Endothelial cell of umbilical vein (primary cell): ENCODE measurements at regions not wholly inside any gene's neighbourhood (a gene's known extent, or its start where the extent isn't known, plus 50 kb on each side); places are given as distances from the start of the nearest gene placed in this dataset.

Experiments
- BruUV-seq: library from RNA; stranded (reverse); fragments of 400-500 nt; replicated peaks from 2 replicates; lab custom pipeline; 2021; lab: Mats Ljungman, UMichigan
- CTCF ChIA-PET: fragments of 300-600, 350-600 bp; sonication (Branson Sonifier 250); formaldehyde crosslinking; loops from one replicate; lab custom pipeline; 2021; ENCODE audit warnings: antibody characterized with exemption, inconsistent platforms; lab: Charles Lee
- POLR2A ChIA-PET: fragments of 300-600, 350-600 bp; sonication (Branson Sonifier 250); formaldehyde crosslinking; loops from one replicate; lab custom pipeline; 2021; ENCODE audit warnings: antibody characterized with exemption, inconsistent platforms; lab: Charles Lee
- DNase-seq: peaks from one replicate; pipeline ENCODE4 v3.0.0-alpha.2; 2011; ENCODE audit warnings: low read depth, low spot score
- FAIRE-seq: peaks from 2 replicates; lab custom pipeline; 2011; peaks lifted over from hg19 to GRCh38; lab: Jason Lieb, UNC
- H2AFZ ChIP-seq: 2 replicates; pipeline ENCODE4 v1.6.0; 2012; ENCODE audit warnings: low read depth, low read length, control low read depth, inconsistent platforms
- H3K27ac ChIP-seq: 2 replicates; pipeline ENCODE4 v1.5.1; 2011; ENCODE audit warnings: low read depth, mild to moderate bottlenecking, control low read depth, low read length, moderate library complexity; ENCODE audit not compliant: insufficient read depth
- H3K27me3 ChIP-seq, 2 experiments: 2 replicates each; pipeline versions ENCODE4 v1.6.0 to v1.6.1; 2011; ENCODE audit warnings: low read length in 2 of 2, mixed read lengths in 1 of 2; ENCODE audit not compliant: control insufficient read depth in 2 of 2, insufficient read depth in 2 of 2
- H3K36me3 ChIP-seq, 2 experiments: 2 replicates in 1 of 2; 3 replicates in 1 of 2; pipeline ENCODE4 v1.5.1; 2011; ENCODE audit warnings: low read length in 2 of 2, mild to moderate bottlenecking in 1 of 2, moderate library complexity in 1 of 2; ENCODE audit not compliant: control insufficient read depth in 2 of 2, insufficient read depth in 2 of 2; ENCODE audit errors: extremely low read depth in 1 of 2
- H3K4me1 ChIP-seq: 3 replicates; pipeline ENCODE4 v1.5.1; 2011; ENCODE audit warnings: mild to moderate bottlenecking, low read length; ENCODE audit not compliant: control insufficient read depth, insufficient read depth; ENCODE audit errors: extremely low read depth
- H3K4me2 ChIP-seq: 2 replicates; pipeline ENCODE4 v1.6.1; 2011; ENCODE audit warnings: low read length, control low read depth, mixed read lengths; ENCODE audit not compliant: insufficient read depth
- H3K4me3 ChIP-seq, 3 experiments: fragments of 200-600 bp in 1 of 3; sonication (generic), shearing (Covaris generic) in 1 of 3; replicated peaks in 1 of 3; 2 replicates each; pipeline ENCODE4 v1.5.1; 2011 to 2016; ENCODE audit warnings: control low read depth in 3 of 3, low read length in 3 of 3, mild to moderate bottlenecking in 2 of 3, inconsistent platforms in 1 of 3, low read depth in 1 of 3, moderate library complexity in 1 of 3; ENCODE audit not compliant: insufficient read depth in 1 of 3
- H3K79me2 ChIP-seq: 2 replicates; pipeline ENCODE4 v1.6.0; 2012; ENCODE audit warnings: low read length, inconsistent platforms; ENCODE audit not compliant: control insufficient read depth, insufficient read depth
- H3K9ac ChIP-seq: replicated peaks from 2 replicates; pipeline ENCODE3; 2011; ENCODE audit warnings: low read length, control low read depth; ENCODE audit not compliant: insufficient read depth; ENCODE audit errors: extremely low read depth
- H3K9me1 ChIP-seq: replicated peaks from 3 replicates; pipeline ENCODE4 v1.6.0; 2011; ENCODE audit warnings: mild to moderate bottlenecking, low read length; ENCODE audit not compliant: control insufficient read depth, insufficient read depth; ENCODE audit errors: extremely low read depth
- H3K9me3 ChIP-seq: replicated peaks from 2 replicates; pipeline ENCODE4 v1.5.1; 2012; ENCODE audit warnings: low read length, inconsistent platforms; ENCODE audit not compliant: control insufficient read depth, insufficient read depth
- H4K20me1 ChIP-seq: replicated peaks from 2 replicates; pipeline ENCODE3; 2011; ENCODE audit warnings: mild to moderate bottlenecking, low read length; ENCODE audit not compliant: control insufficient read depth, insufficient read depth; ENCODE audit errors: extremely low read depth
- CTCF ChIP-seq, 2 donors: IDR thresholded peaks; 1 replicate in 1 of 2; 2 replicates in 1 of 2; pipeline ENCODE4 v1.5.1; 2011; ENCODE audit warnings: low read length in 2 of 2, mild to moderate bottlenecking in 2 of 2, moderate library complexity in 2 of 2, control low read depth in 1 of 2, inconsistent platforms in 1 of 2, low read depth in 1 of 2; ENCODE audit not compliant: insufficient read depth in 1 of 2; ENCODE audit errors: extremely low read depth in 1 of 2
- EZH2 ChIP-seq: IDR thresholded peaks from 2 replicates; pipeline ENCODE4 v1.6.1; 2012; ENCODE audit warnings: borderline replicate concordance, low read depth, mild to moderate bottlenecking, moderate library complexity, low read length, inconsistent platforms; ENCODE audit not compliant: severe bottlenecking
- FOS ChIP-seq: IDR thresholded peaks from 2 replicates; pipeline ENCODE4 v1.6.1; 2011; ENCODE audit warnings: mild to moderate bottlenecking, low read length, moderate library complexity, borderline replicate concordance; ENCODE audit not compliant: insufficient read depth
- GATA2 ChIP-seq: IDR thresholded peaks from 2 replicates; pipeline ENCODE4 v1.7.0; 2011; ENCODE audit warnings: low read depth, mild to moderate bottlenecking, moderate library complexity, mixed read lengths, low read length; ENCODE audit not compliant: insufficient read length, insufficient read depth
- JUN ChIP-seq: IDR thresholded peaks from 2 replicates; pipeline ENCODE4 v1.6.1; 2011; ENCODE audit warnings: borderline replicate concordance, low read depth; ENCODE audit not compliant: insufficient read length, insufficient read depth
- MAX ChIP-seq: IDR thresholded peaks from 2 replicates; pipeline ENCODE4 v1.6.1; 2011; ENCODE audit not compliant: insufficient read depth, insufficient read length
- MYC ChIP-seq: IDR thresholded peaks from one replicate; pipeline ENCODE4 v1.6.1; 2011; ENCODE audit warnings: mild to moderate bottlenecking, low read depth, low read length
- POLR2A ChIP-seq: IDR thresholded peaks from 2 replicates; pipeline ENCODE4 v1.6.1; 2012; ENCODE audit warnings: low read depth, mild to moderate bottlenecking, control low read depth, low read length
- POLR2AphosphoS5 ChIP-seq: IDR thresholded peaks from 2 replicates; pipeline ENCODE4 v1.6.1; 2012; ENCODE audit warnings: low read depth, mild to moderate bottlenecking, control low read depth, low read length, moderate library complexity; ENCODE audit not compliant: insufficient read depth
- dilution Hi-C: fragments of 300-500 bp; cut with MboI; formaldehyde crosslinking; loops from one replicate; pipeline ENCODE4 v1.15.0; 2019; ENCODE audit warnings: low sequenced_read_pairs; ENCODE audit not compliant: extremely low pct_ligation_motif_present
- intact Hi-C: fragments of 100-400 bp; cut with micrococcal nuclease; formaldehyde crosslinking; loops from one replicate; pipeline ENCODE4 v1.10.0; 2022

GRCh38 chr18:51936115-51936514 is 403.9 kb upstream of the DCC start:
- Histone ChIP-seq H3K9me3 (peaks cover 4% of the 10 kb centered on the region), H3K4me1 (no peaks in the 10 kb centered on the region), H3K27ac (no peak overlapping the region), H3K9me1 (no peaks in the 10 kb centered on the region), H3K4me3 (no peak overlapping the region), H3K36me3 (no peaks in the 10 kb centered on the region), H3K27me3 (no peaks in the 10 kb centered on the region), H3K4me2 (no peak overlapping the region), H4K20me1 (no peaks in the 10 kb centered on the region), H3K9ac (no peak overlapping the region), H2AFZ (no peak overlapping the region), H3K79me2 (no peaks in the 10 kb centered on the region)
- no peak for DNase-seq
- no peak for FAIRE-seq
- TF ChIP-seq MYC (no peak), FOS (no peak), MAX (no peak), POLR2A (no peak), GATA2 (no peak), CTCF (IDR thresholded peaks at IDR 0.05; ENCODE audit: extremely low read depth in 1 of 2, insufficient read depth in 1 of 2, low read depth in 1 of 2, low read length in 2 of 2) (no peak)
- intact Hi-C loops (no loop called here), dilution Hi-C loops (no loop called here)
- CTCF ChIA-PET, result no interaction called here
- BruUV-seq, result no TSS peak
- POLR2A ChIA-PET, result no interaction called here

- H3K9ac ChIP-seq, result no peak overlapping the region
- no peak overlapping the region for H3K4me3 ChIP-seq
- intact Hi-C loops (no loop called here), dilution Hi-C loops (no loop called here)
- no peaks in the 10 kb centered on the region for H4K20me1 ChIP-seq
- no peaks in the 10 kb centered on the region for H3K79me2 ChIP-seq
- H3K4me1 ChIP-seq, result no peaks in the 10 kb centered on the region
- H3K9me3 ChIP-seq, result peaks cover 4% of the 10 kb centered on the region
- no peaks in the 10 kb centered on the region for H3K9me1 ChIP-seq
- no peak for FAIRE-seq
- DNase-seq, result no peak
- no peak overlapping the region for H3K27ac ChIP-seq
- CTCF ChIA-PET, result no interaction called here
- no peak overlapping the region for H3K4me2 ChIP-seq
- TF ChIP-seq CTCF (IDR thresholded peaks at IDR 0.05; ENCODE audit: extremely low read depth in 1 of 2, insufficient read depth in 1 of 2, low read depth in 1 of 2, low read length in 2 of 2) (no peak), POLR2A (no peak), EZH2 (no peak), MAX (no peak), POLR2AphosphoS5 (no peak), JUN (no peak), FOS (no peak), GATA2 (no peak), MYC (no peak)
- H3K27me3 ChIP-seq, result no peaks in the 10 kb centered on the region
- POLR2A ChIA-PET, result no interaction called here
- H3K36me3 ChIP-seq, result no peaks in the 10 kb centered on the region
- no peak overlapping the region for H2AFZ ChIP-seq
- BruUV-seq, result no TSS peak
These were observed 398.0 kb upstream of the DCC start for GRCh38 chr18:51941999-51942398.
